LNCaP clone FGC (cell line): ENCODE measurements at regions not wholly inside any gene's neighbourhood (a gene's known extent, or its start where the extent isn't known, plus 50 kb on each side); places are given as distances from the start of the nearest gene placed in this dataset.
"Not testable (repeated sequence)": the region's sequence is repeated elsewhere in the genome, so short reads cannot be mapped to it uniquely, and the experiment has no call there.

Experiments used
- DNase-seq: peaks from one replicate; pipeline ENCODE4 v3.0.0-alpha.2; 2011; ENCODE audit warnings: low read depth
- H3K4me3 ChIP-seq: 2 replicates; pipeline ENCODE4 v1.5.1; 2011; ENCODE audit warnings: mild to moderate bottlenecking, low read depth, low read length, control low read depth
- CTCF ChIP-seq: IDR thresholded peaks from 2 replicates; pipeline ENCODE4 v1.5.1; 2012; ENCODE audit warnings: mild to moderate bottlenecking; ENCODE audit not compliant: control insufficient read depth, insufficient read depth; ENCODE audit errors: extremely low read depth

- no peak for DNase-seq
- TF ChIP-seq CTCF = no peak
Measured at GRCh38 chr20:58033026-58033536, 195.4 kb downstream of the ANKRD60 start.

GRCh38 chr20:58032599-58032998, 195.9 kb downstream of the ANKRD60 start:
- no peak overlapping the region for H3K4me3 ChIP-seq
- DNase-seq = no peak
- no peak for TF ChIP-seq CTCF

More at GRCh38 chr20:58033026-58033536, 195.4 kb downstream of the ANKRD60 start:
- H3K4me3 ChIP-seq = no peak overlapping the region

- not testable (repeated sequence) for H3K4me3 ChIP-seq, DNase-seq
Measured at GRCh38 chr20:58031350-58031749, 197.1 kb downstream of the ANKRD60 start.

GRCh38 chr20:58028123-58028522, 200.3 kb downstream of the ANKRD60 start:
- no peak for TF ChIP-seq CTCF
- no peak for DNase-seq
- H3K4me3 ChIP-seq = no peak overlapping the region

GRCh38 chr20:58026361-58026760, 202.1 kb downstream of the ANKRD60 start:
- no peak for TF ChIP-seq CTCF
- DNase-seq = no peak
- no peak overlapping the region for H3K4me3 ChIP-seq

GRCh38 chr20:58025233-58025632, 203.2 kb downstream of the ANKRD60 start:
- no peak for DNase-seq
- no peak for TF ChIP-seq CTCF
- no peak overlapping the region for H3K4me3 ChIP-seq

- no peak for TF ChIP-seq CTCF
- DNase-seq = no peak
- no peak overlapping the region for H3K4me3 ChIP-seq
Measured at GRCh38 chr20:58024241-58024721, 204.2 kb downstream of the ANKRD60 start.
